Astrocyte of the cerebellum (primary cell): ENCODE measurements at regions not wholly inside any gene's neighbourhood (a gene's known extent, or its start where the extent isn't known, plus 50 kb on each side); places are given as distances from the start of the nearest gene placed in this dataset.
"Not testable (repeated sequence)": the region's sequence is repeated elsewhere in the genome, so short reads cannot be mapped to it uniquely, and the experiment has no call there.

Experiments
- DNase-seq: peaks from one replicate; pipeline ENCODE4 v3.0.0-alpha.2; 2011; ENCODE audit warnings: low read depth
- H3K4me3 ChIP-seq: 2 replicates; pipeline ENCODE4 v1.5.1; 2011; ENCODE audit warnings: mild to moderate bottlenecking, low read depth, low read length, moderate library complexity
- in situ Hi-C: cut with HindIII; loops from 2 replicates; pipeline ENCODE4 v1.10.0; 2017; ENCODE audit warnings: low sequenced_read_pairs
- TF ChIP-seq, protein P1 (sequence below): IDR thresholded peaks from 2 replicates; pipeline ENCODE4 v1.5.1; 2012; ENCODE audit warnings: low read length, low read depth, moderate library complexity, mild to moderate bottlenecking; ENCODE audit errors: missing control alignments

DNA sequence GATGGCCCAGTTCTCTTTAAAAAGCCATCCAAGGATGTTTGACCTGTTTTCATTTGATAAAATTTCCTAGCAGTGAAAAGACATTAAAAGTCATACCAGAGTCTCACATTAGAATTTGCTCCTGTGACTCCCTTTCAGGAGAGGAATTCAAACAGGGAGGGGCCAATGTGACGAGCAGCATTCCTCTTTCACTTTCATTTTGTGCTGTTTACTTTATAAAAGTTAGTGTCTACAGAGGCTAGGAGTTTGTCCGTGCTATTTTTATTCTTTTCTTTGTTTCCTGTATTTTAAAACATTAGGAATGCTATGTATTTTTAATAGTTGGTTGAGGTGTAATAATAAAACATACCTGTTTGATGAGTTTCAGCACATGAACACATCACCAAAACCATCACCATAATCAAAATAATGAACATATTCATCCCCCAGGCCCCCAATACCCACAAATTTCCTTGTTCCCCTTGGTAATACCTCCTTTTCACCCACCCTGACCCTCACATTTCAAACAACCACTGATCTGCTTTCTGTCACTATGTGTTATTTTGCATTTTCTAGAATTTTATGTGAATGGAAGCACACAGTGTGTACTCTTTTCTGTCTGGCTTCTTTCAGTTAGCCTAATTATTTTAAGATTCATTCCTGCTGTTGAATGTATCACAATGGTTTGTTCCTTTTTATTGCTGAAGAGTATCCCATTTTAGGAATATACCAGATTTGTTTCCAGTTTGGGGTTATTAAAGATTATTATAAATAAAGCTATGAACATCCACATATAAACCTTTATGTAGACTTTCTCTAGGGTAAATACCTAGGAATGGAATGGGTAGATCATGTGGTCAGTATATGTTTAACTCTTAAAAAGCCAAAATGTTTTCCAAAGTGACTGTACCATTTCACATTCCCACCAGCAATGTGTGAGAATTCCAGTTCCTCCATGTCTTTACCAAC, 129.5 kb downstream of the TENT5C start:
- peak; percentile 33 for DNase-seq
- no peak overlapping the region for H3K4me3 ChIP-seq
- TF ChIP-seq, protein P1, sequence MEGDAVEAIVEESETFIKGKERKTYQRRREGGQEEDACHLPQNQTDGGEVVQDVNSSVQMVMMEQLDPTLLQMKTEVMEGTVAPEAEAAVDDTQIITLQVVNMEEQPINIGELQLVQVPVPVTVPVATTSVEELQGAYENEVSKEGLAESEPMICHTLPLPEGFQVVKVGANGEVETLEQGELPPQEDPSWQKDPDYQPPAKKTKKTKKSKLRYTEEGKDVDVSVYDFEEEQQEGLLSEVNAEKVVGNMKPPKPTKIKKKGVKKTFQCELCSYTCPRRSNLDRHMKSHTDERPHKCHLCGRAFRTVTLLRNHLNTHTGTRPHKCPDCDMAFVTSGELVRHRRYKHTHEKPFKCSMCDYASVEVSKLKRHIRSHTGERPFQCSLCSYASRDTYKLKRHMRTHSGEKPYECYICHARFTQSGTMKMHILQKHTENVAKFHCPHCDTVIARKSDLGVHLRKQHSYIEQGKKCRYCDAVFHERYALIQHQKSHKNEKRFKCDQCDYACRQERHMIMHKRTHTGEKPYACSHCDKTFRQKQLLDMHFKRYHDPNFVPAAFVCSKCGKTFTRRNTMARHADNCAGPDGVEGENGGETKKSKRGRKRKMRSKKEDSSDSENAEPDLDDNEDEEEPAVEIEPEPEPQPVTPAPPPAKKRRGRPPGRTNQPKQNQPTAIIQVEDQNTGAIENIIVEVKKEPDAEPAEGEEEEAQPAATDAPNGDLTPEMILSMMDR = no peak
- in situ Hi-C loops = no loop called here

DNA sequence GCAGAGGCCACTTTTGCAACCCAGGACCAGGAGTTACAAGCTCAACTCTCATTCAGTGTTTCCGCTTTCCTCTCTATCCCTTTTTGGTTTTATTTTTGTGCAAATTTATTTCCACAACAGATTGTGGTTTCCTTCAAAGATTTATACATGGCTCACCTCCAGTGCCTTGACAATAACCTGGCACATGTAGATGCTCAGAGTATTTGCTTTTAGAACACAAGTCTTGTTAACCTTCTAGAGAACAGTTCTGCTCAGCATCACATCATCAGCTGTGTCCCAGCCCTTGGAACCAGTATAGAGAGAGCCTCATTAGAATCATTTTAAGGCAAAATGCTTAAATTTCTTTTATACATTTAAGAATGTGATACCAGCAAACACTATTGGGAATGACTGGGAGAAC, 133.7 kb downstream of the TENT5C start:
- DNase-seq = no peak
- no peak overlapping the region for H3K4me3 ChIP-seq
- TF ChIP-seq, protein P1 = no peak
- in situ Hi-C loops = no loop called here

DNA sequence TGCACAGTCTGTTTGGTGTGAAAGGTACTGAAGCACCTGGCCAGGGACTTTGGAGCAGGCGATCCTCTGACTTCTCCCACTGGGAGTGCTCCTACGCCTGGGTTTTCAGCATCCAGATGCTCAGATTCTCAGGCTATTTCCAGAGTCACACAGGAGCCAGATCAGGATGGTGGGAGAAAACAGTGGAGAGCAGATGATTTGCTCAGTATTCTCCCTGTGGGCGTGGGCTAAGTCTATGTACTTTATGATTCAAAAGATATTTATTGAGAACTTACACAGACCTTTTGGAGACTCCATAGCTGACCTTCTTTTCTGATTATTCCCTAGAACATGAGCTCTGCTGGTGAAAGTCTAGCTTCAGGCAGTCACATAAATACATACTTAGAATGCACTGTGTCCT, 134.6 kb downstream of the TENT5C start:
- TF ChIP-seq, protein P1 = no peak
- in situ Hi-C loops = no loop called here
- DNase-seq = no peak
- H3K4me3 ChIP-seq = no peak overlapping the region

DNA sequence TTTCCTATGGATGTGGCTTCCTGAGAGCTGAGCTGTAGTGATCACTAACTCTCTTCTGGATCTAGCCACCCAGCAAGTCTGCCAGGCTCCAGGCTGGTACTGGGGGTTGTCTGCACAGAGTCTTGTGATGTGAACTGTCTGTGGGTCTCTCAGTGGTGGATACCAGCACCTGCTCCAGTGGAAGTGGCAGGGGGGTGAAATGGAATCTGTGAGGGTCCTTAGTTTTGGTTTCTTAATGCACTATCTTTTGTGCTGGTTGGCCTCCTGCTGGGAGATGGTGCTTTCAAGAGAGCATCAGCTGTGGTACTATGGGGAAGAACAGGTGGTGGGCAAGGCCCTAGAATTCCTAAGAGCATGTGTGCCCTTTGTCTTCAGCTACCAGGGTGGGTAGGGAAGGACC, 140.7 kb downstream of the TENT5C start:
- DNase-seq, in situ Hi-C loops, H3K4me3 ChIP-seq: not testable (repeated sequence)

DNA sequence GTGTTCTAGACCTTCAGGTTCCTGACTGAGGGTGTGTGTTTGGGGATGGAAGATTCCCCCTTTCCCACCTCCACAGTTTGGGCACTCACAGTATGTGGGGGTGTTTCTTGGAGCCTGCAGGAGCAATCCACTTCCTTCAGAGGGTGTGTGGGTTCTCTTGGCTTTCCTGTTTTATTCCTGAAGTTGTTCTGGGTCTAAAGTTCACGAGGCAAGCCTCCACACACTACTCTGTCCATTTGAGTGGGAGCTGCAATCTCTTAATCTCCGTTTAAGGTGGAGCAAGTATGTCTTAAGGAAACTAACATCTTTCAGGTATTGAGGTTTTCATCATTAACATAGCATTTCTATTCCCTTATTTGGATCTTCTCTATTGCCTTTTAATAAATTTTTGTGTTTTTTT, 141.8 kb downstream of the TENT5C start:
- H3K4me3 ChIP-seq = no peak overlapping the region
- in situ Hi-C loops = no loop called here
- no peak for DNase-seq
- TF ChIP-seq, protein P1 = no peak

DNA sequence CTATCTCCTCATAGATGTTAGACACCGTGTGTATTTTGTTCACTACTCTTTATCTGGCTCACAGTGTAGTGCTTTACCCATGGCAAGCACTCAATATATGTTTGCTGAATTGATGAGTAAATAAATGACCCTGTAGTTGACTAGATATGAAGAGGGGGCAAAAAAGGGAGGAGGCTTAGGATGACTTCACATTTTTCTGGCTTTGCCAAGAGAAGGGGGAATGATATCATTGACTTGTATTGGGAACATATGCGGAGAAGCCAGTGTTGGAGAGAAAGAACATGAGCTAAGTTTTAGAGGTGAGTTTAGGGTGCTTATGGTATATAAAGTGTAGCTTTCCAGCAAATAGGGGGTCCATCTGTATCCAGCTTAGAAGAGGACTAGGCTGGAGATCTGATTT, 145.5 kb downstream of the TENT5C start:
- in situ Hi-C loops = no loop called here
- TF ChIP-seq, protein P1 = no peak
- H3K4me3 ChIP-seq = no peak overlapping the region
- DNase-seq = no peak

DNA sequence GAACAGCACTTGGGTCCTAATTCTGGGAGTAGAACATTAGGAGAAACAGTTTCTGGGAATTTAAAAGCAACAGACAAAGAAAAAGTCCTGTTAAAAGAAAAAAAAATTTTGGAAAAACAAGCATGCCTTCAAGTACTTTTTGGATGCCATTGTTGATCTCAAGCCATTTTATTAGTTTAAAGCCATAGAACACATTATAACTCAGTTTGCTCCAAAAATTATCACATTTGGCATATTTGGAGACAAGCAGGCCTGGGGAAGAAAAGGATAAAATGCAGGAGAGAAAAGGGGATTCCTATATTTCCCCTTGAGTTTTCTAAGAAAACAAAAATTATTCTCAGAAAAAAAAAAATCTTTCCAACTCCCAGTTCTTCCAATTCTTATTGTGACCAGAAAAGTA, 146.8 kb downstream of the TENT5C start:
- in situ Hi-C loops = no loop called here
- TF ChIP-seq, protein P1 = no peak
- H3K4me3 ChIP-seq = no peak overlapping the region

More for the DNA sequence above, 146.8 kb downstream of the TENT5C start:
- DNase-seq = no peak
